ENCODE measurements at regions not wholly inside any gene's neighbourhood (a gene's known extent, or its start where the extent isn't known, plus 50 kb on each side); places are given as distances from the start of the nearest gene placed in this dataset.

DNA sequence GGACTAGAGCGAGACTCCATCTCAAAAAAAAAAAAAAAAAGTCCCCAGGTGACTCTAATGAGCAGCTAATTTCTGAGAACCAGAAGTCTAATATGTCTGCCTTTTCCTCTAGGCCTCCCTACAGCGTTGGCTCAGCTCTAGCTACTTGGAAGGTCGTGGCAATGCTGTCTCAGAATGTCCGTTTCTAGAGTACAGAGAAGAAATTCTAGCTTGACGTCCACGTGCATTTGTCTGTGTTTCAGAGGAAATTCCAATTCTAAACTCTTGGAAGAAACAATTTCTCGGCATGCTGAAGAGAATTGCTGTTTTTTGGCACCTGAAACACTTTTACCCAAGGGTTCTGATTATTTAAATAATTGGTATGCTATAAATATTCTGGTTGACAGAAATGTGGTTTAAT is 78.8 kb downstream of the SOX2 start:
- Histone ChIP-seq H3K4me3 (ENCODE audit: low read depth in 2 of 2, low read length in 2 of 2) (no peak overlapping the region), H3K9me3 (ENCODE audit: control insufficient read depth, insufficient read depth, low read depth, low read length) (no peaks in the 10 kb centered on the region), H3K4me1 (ENCODE audit: control insufficient read depth, insufficient read depth, low read length) (no peaks in the 10 kb centered on the region), H3K27me3 (ENCODE audit: control insufficient read depth, insufficient read depth, low read length) (no peaks in the 10 kb centered on the region), H3K36me3 (ENCODE audit: control insufficient read depth, insufficient read depth, low read length) (no peaks in the 10 kb centered on the region), H3K27ac (ENCODE audit: low read length) (no peak overlapping the region)
- DNase-seq (ENCODE audit: low read depth, low spot score), result no peak
- ATAC-seq, result no peak
- POLR2A ChIA-PET, result no interaction called here
- in situ Hi-C loops (cut with HindIII; ENCODE audit: low pct_unique_long_range_greater_than_20kb, low sequenced_read_pairs) (no loop called here), intact Hi-C loops (cut with micrococcal nuclease; ENCODE audit: unreplicated experiment) (no loop called here)
- CTCF ChIA-PET, result no interaction called here
- TF ChIP-seq, protein P1, sequence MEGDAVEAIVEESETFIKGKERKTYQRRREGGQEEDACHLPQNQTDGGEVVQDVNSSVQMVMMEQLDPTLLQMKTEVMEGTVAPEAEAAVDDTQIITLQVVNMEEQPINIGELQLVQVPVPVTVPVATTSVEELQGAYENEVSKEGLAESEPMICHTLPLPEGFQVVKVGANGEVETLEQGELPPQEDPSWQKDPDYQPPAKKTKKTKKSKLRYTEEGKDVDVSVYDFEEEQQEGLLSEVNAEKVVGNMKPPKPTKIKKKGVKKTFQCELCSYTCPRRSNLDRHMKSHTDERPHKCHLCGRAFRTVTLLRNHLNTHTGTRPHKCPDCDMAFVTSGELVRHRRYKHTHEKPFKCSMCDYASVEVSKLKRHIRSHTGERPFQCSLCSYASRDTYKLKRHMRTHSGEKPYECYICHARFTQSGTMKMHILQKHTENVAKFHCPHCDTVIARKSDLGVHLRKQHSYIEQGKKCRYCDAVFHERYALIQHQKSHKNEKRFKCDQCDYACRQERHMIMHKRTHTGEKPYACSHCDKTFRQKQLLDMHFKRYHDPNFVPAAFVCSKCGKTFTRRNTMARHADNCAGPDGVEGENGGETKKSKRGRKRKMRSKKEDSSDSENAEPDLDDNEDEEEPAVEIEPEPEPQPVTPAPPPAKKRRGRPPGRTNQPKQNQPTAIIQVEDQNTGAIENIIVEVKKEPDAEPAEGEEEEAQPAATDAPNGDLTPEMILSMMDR (IDR thresholded peaks at IDR 0.05), result no peak
- TF ChIP-seq, protein P2, sequence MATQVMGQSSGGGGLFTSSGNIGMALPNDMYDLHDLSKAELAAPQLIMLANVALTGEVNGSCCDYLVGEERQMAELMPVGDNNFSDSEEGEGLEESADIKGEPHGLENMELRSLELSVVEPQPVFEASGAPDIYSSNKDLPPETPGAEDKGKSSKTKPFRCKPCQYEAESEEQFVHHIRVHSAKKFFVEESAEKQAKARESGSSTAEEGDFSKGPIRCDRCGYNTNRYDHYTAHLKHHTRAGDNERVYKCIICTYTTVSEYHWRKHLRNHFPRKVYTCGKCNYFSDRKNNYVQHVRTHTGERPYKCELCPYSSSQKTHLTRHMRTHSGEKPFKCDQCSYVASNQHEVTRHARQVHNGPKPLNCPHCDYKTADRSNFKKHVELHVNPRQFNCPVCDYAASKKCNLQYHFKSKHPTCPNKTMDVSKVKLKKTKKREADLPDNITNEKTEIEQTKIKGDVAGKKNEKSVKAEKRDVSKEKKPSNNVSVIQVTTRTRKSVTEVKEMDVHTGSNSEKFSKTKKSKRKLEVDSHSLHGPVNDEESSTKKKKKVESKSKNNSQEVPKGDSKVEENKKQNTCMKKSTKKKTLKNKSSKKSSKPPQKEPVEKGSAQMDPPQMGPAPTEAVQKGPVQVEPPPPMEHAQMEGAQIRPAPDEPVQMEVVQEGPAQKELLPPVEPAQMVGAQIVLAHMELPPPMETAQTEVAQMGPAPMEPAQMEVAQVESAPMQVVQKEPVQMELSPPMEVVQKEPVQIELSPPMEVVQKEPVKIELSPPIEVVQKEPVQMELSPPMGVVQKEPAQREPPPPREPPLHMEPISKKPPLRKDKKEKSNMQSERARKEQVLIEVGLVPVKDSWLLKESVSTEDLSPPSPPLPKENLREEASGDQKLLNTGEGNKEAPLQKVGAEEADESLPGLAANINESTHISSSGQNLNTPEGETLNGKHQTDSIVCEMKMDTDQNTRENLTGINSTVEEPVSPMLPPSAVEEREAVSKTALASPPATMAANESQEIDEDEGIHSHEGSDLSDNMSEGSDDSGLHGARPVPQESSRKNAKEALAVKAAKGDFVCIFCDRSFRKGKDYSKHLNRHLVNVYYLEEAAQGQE (IDR thresholded peaks at IDR 0.05; ENCODE audit: insufficient read depth in 1 of 2, low read depth in 2 of 2, low read length in 1 of 2), result no peak
- TF ChIP-seq TCF7L2 (IDR thresholded peaks at IDR 0.05; ENCODE audit: low read depth, low read length) (no peak), SIN3A (IDR thresholded peaks at IDR 0.05; ENCODE audit: borderline replicate concordance, insufficient read depth, low read depth, low read length) (no peak), POLR2AphosphoS5 (IDR thresholded peaks at IDR 0.05; ENCODE audit: low read depth, low read length) (no peak)
- BruUV-seq (replicated peaks), result no TSS peak

DNA sequence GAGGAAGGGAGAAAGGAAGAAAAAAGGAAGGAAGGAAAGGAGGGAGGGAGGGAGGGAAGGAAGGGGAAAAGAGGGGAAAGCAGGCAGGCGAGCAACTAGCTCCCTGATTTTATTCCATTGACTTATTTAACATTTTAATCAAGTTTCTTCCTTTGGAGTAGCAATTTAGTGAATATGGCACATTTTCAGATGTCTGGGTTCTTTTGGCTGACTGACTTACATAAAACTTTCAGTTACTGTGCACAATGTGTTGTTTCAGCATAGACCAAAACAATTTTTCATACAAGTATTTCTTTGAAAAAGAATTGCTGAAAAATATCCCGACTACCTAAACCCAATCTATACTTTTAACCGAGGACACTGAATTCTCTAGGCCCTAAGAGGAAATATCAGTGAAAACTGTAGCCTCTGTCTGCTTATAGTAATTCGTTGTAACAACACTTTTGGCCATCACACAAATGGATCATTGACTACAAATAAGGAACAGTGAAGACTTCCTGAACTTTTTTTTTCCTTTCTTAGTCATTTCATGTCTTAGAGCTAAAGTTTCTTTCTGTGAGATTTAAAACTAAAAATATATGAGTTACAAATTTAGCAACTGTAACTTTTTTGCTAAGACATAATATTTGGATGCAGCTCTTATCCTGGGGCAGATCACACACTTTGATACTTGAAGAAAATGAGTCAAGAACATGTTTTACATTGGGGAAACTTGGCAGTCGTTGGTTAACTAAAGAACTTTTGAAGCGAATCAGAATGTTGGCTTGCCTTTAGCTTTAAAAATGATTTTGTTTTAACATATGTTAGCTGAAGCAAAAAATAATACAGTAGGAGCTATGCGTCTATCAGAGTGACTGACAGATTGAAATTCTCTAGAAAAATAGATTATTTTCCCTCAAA is 79.6 kb downstream of the SOX2 start:
- Histone ChIP-seq H3K27me3 (ENCODE audit: control insufficient read depth, insufficient read depth, low read length) (no peaks in the 10 kb centered on the region), H3K4me1 (ENCODE audit: control insufficient read depth, insufficient read depth, low read length) (no peaks in the 10 kb centered on the region), H3K9me3 (ENCODE audit: control insufficient read depth, insufficient read depth, low read depth, low read length) (no peaks in the 10 kb centered on the region), H3K4me3 (ENCODE audit: low read depth in 2 of 2, low read length in 2 of 2) (no peak overlapping the region), H3K36me3 (ENCODE audit: control insufficient read depth, insufficient read depth, low read length) (no peaks in the 10 kb centered on the region), H3K27ac (ENCODE audit: low read length) (no peak overlapping the region)
- TF ChIP-seq SIN3A (IDR thresholded peaks at IDR 0.05; ENCODE audit: borderline replicate concordance, insufficient read depth, low read depth, low read length) (no peak), TCF7L2 (IDR thresholded peaks at IDR 0.05; ENCODE audit: low read depth, low read length) (no peak), POLR2AphosphoS5 (IDR thresholded peaks at IDR 0.05; ENCODE audit: low read depth, low read length) (no peak)
- TF ChIP-seq, protein P1 (IDR thresholded peaks at IDR 0.05), result no peak
- TF ChIP-seq, protein P2 (IDR thresholded peaks at IDR 0.05; ENCODE audit: insufficient read depth in 1 of 2, low read depth in 2 of 2, low read length in 1 of 2), result no peak
- no peak for ATAC-seq
- CTCF ChIA-PET, result no interaction called here
- in situ Hi-C loops (cut with HindIII; ENCODE audit: low pct_unique_long_range_greater_than_20kb, low sequenced_read_pairs), result no loop called here
- intact Hi-C loops (cut with micrococcal nuclease; ENCODE audit: unreplicated experiment), result no loop called here
- no TSS peak for BruUV-seq (replicated peaks)
- POLR2A ChIA-PET, result no interaction called here
- no peak for DNase-seq (ENCODE audit: low read depth, low spot score)

Measured in Panc1 (cell line).